ENCODE measurements at regions not wholly inside any gene's neighbourhood (a gene's known extent, or its start where the extent isn't known, plus 50 kb on each side); places are given as distances from the start of the nearest gene placed in this dataset.
A peak's percentile ranks its signal among the peaks of the same experiment; 100 is the strongest.
"Not testable (repeated sequence)": the region's sequence is repeated elsewhere in the genome, so short reads cannot be mapped to it uniquely, and the experiment has no call there.

DNA sequence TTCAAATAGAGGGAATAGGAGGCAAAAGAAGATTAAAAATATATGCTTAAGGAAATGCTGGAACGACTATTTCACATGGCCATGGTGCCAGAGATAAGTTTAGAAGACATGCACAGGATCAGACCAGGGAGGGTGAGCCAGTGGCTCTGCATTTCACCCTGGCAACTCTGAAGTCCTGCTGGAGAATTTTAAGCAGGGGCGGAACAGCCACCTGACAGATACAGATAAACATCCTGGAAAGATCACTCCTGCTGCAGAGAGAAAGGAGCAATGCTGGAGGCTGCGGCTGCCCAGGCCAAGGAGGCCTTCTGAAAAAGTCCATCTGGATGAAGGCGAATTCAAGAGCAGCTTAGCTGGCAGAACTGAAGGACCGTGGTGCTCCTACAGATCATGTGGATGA, 755.9 kb downstream of the RNF144A start:
- no peak for DNase-seq (ENCODE audit: low spot score)

GRCh38 chr2:7673853-7674252, 756.6 kb downstream of the RNF144A start:
- DNase-seq (ENCODE audit: low spot score), result no peak

DNA sequence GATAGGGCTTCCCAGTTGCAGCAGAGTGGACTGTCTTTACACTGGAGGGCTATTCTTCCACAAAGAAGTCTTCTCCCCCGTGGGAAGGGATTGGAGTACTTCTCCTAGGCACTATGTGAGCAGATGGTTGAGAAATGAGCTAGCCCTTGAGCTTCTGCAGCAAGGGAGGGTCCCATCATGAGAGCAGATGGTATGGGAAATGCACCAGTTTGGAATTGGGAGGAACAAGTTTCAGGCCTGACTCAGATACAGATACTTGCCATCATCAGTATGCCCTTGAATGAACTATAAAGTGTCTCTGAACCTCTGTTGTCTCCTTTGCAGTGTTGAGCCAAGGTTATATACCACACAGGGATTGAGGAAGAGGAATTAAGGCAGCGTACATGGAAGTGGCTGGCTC, 757.4 kb downstream of the RNF144A start:
- no peak for DNase-seq (ENCODE audit: low spot score)

DNA sequence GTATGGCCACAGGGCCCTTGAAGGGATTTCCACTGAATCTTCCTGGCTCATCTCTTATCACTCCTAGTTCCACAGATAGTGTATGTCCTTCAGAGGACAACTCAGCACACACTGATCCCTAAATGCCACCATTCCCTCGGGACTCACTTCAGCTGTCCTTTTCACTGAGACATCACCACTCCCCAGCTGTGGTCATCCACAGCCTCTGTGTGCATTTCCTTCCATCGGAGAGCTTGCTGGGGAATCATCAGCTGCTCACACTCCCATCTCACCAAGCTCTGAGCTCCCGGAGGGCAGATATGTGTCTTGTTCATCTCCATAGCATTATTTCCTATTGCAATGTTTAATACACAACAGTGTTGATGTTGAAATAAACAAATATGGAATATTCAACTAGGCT, 759.5 kb downstream of the RNF144A start:
- DNase-seq (ENCODE audit: low spot score), result no peak

- no peak for DNase-seq (ENCODE audit: low spot score)
These were observed 764.8 kb downstream of the RNF144A start for GRCh38 chr2:7681881-7682461.

GRCh38 chr2:7683196-7683595, 766.0 kb downstream of the RNF144A start:
- DNase-seq (ENCODE audit: low spot score), result no peak

GRCh38 chr2:7683708-7684107, 766.5 kb downstream of the RNF144A start:
- DNase-seq (ENCODE audit: low spot score), result no peak

DNA sequence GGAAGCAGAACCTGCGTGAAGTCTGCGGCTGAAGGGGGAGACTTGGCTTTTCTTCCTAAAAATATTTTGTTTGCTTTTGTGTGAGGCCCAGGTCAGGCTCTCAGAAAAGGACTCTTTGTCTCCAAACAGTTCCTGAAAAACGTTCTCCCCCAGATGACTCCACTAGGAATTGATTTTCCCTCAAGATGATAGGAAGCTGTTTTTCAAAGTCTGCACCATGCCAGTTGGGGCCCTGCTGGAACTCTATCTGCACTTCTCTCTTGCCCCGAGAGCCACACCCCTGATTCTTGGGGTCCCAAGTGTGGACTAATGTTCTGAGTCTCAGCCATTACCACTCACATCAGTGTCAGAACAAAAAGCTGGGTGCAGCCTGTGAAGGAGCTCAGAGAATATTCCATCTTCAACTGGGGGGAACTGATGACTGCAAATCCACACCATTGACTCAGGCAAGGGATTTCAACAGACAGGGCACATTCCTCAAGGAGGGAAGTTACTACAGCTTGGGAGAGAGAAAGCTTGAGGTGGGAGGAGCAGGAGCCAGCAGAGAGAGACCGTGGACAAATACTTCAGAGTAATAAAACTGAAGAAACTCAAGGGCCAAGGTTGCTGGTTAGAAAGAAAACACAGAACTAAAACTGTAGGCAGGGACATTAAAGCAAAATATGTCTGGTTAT, 768.3 kb downstream of the RNF144A start:
- peak; percentile 37 for DNase-seq (ENCODE audit: low spot score)

DNA sequence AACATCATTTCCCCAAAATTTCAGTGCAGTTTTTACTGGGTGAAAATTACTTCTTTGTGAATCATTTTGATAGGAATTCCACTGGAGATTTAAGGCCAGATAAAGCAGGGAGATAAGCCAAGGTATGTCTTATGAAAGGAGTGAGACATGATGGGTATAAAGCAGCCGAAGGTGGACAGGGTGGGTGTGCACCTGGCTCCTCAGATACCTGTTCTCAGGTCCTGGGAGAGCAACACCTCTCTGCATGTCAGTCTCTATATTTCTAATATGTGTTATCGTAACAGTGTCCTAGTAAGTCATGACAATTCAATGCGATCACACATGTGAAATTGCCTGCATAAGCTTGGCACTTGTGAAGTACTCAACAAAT, 768.8 kb downstream of the RNF144A start:
- DNase-seq (ENCODE audit: low spot score), result no peak

DNA sequence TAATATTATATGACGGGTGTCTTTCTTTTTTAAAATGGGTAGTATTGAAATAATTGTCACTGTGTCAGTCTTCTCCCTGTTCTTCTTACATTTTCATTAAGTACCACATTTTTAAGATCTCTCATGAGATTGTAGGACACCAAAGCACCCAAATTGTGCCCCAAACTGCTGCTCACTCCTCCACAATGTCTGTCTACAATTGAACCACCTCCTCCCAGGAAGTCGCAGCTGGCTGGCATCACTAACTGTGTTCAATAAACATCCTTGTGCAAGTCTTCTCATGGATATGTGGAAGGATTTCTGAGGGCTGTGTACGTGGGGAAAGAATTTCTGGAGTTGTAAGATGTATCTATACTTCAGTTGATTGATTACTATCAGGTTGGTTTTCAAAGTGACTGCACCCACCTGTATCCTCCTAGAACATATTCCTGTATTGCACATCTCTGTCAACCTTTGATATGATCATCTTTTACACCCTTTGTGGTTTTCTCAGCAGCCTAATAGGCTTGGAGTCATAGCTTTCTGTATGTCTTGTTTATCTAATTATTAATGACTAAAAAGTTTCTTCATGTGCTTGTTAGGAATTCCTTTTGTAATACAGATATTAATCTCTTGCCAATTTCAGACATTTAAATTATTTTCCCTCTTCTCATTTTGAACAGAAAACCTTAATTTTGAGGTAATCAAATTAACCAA, 774.9 kb downstream of the RNF144A start:
- no peak for DNase-seq (ENCODE audit: low spot score)

DNA sequence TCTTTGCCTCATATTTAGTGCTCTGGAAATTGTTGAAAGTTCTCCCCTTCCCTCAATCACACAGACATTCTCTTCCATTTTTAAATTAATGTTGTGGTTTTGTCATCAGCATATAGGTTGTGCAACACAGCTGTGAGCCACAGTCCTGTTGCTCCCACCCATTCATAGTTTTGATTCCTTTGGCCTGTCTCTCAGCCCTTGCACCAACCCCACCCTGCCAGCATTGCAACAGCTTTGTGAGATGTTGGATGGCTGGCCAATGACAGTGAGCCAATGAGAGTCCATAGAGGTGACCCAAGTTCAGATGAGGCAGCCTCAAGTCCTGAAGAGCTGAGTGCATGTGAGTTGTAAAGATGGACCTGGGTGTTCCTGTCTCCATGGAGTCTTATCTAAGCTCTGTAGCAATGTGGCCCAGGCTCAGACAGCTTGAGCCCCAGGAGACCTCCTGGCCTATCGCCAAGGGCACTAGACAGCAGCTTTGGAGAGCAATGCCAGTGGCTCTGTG, 775.5 kb downstream of the RNF144A start:
- peak; percentile 5 for DNase-seq (ENCODE audit: low spot score)

GRCh38 chr2:7693246-7694075, 776.2 kb downstream of the RNF144A start:
- DNase-seq (ENCODE audit: low spot score), result no peak

GRCh38 chr2:7694076-7694985, 777.1 kb downstream of the RNF144A start:
- DNase-seq (ENCODE audit: low spot score), result no peak

DNA sequence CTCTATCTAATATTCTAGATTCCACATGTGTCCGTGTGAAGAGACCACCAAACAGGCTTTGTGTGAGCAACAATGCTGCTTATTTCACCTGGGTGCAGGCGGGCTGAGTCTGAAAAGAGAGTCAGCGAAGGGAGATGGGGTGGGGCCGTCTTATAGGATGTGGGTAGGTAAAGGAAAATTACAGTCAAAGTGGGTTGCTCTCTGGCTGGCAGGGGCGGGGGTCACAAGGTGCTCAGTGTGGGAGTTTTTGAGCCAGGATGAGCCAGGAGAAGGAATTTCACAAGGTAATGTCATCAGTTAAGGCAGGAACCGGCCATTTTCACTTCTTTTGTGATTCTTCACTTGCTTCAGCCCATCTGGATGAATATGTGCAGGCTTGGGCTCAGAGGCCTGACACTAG, 779.3 kb downstream of the RNF144A start:
- DNase-seq (ENCODE audit: low spot score), result not testable (repeated sequence)

DNA sequence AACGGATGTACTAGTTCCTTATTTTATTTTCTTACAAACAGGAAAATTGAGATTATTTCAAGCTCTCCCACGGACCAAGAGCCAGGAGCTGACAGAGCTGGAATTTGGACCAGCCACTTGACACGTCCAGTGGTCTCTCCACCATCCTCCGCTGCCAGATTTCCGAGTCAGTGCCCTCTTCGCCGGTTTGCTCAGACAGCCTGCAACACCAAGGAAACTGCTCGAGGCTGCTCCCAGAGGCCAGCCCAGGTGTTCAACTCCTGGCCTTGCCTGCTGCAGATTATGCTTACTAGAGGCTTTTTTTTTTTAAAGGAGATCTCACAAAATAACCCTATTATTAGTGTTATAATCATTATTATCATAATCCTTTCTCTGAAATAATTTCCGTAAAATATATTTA, 779.8 kb downstream of the RNF144A start:
- no peak for DNase-seq (ENCODE audit: low spot score)

DNA sequence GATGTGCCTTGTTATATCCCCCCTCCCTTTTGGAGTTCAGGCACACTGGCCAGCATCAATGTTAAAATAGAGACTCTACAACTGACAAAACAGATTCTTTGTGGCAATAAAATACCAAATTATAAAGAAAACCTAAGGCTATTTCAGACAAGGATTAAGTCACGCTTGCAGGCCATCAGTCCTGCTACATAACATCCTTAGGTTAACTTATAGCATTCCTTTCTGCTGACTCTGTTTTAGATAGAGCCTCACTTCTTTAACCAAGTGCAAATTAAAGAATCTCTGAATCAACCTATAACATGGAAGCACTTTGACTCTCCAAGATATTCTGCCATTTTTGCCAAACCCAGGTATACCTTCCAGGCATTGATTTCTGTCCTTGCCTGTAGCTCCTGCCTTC, 784.6 kb downstream of the RNF144A start:
- DNase-seq (ENCODE audit: low spot score), result no peak

GRCh38 chr2:7703048-7703447, 785.8 kb downstream of the RNF144A start:
- DNase-seq (ENCODE audit: low spot score), result no peak

DNA sequence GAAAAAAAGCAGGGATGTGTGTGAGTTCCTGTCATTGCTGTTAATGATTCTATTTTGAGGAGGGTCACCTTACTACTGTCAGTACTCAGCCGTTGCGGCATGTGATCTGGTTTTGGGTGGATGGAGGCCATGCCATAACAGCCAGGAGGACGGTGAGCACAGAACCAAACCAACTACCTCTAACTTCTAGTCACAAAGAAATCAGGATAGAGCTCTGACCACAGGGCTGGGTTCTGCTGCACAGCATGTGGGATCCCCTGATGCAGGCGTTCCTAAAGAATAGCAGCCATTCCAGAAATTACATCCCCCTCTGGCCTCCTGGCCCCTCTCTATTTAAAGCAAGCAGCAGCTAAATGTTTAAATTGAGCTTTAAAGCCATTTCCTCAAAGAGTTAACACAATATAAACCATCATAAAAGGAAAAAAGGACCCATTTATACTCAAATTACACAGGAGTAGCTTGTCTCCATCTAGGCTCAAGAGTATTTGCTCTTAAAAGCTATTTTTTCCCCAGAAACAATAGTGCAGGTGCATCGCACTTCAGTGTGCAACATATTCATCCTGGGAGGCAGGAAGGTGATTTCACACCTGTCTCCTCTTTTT, 786.4 kb downstream of the RNF144A start:
- DNase-seq (ENCODE audit: low spot score), result no peak

GRCh38 chr2:7704296-7704865, 787.2 kb downstream of the RNF144A start:
- peak; percentile 8 for DNase-seq (ENCODE audit: low spot score)

DNA sequence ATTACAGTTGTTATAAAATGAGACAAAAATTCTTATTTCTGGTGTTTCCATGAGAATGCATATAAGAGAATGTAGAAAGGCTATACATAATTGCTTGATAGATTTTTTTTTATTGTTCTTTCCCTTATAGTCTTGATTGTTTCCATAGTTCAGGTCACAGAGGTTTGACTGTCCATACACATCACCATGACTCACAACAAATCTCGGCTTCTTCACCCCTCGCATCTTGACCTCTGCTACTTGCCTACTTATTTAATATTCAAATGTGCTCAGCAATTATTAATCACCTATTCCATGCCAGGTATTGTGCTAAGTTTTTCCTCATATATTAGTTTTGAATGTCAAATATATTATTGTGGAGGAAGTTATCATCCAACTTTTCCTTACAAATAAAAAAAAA, 789.6 kb downstream of the RNF144A start:
- no peak for DNase-seq (ENCODE audit: low spot score)
